ENCODE measurements at regions not wholly inside any gene's neighbourhood (a gene's known extent, or its start where the extent isn't known, plus 50 kb on each side); places are given as distances from the start of the nearest gene placed in this dataset.

DNA sequence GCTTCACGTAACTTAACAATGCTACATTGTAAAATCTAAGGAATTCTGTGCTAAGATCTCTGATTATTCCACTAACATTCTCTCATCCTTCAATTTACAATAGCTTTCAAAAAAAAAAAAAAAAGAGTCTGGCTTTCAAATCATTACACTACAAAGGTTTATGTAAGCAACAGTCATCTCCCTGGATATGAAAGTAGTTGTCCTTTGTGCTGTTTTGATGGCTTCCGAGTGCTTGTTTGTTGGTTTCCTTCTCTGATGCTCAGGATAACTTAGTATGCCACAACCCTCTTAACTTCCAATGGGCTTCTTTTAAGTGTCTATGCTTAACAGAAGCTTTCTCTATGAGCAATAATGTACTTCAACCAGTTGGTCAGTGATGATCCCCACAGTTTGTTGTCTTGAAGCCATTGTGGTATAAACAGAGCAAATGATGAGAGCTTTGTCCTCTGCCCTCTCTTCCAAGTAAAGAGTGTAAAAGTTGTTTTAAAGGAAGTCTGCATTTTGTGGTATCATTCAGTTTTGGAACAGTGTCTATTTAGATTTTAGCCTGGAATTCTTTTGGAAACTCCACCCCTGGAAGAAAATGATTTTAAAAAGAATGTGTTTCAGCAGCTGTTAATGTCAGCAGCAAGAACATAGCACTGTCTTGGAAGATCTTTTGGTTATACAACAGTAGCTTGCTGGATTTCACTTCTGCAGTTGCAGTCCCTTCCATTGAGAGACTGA, 396.1 kb upstream of the RGS6 start:
- no peak overlapping the region for H3K27ac Mint-ChIP-seq (ENCODE audit: low read depth)
- no peak overlapping the region for H3K4me3 Mint-ChIP-seq

GRCh38 chr14:71536927-71537772, 395.1 kb upstream of the RGS6 start:
- H3K36me3 Mint-ChIP-seq (ENCODE audit: insufficient read depth), result no peaks in the 10 kb centered on the region
- H3K4me3 Mint-ChIP-seq, result no peak overlapping the region
- DNase-seq (ENCODE audit: low spot score in 2 of 2) (no peak), ATAC-seq (replicated peaks; ENCODE audit: extremely low read depth, poor library complexity, severe bottlenecking) (no peak)
- peaks cover 18% of the 10 kb centered on the region for H3K4me1 Mint-ChIP-seq
- no peaks in the 10 kb centered on the region for H3K27me3 Mint-ChIP-seq
- H3K9me3 Mint-ChIP-seq, result no peaks in the 10 kb centered on the region
- no peak overlapping the region for H3K27ac Mint-ChIP-seq (ENCODE audit: low read depth)

More for the DNA sequence above, 396.1 kb upstream of the RGS6 start:
- H3K4me1 Mint-ChIP-seq, result peaks cover 15% of the 10 kb centered on the region
- no peaks in the 10 kb centered on the region for H3K27me3 Mint-ChIP-seq
- no peaks in the 10 kb centered on the region for H3K9me3 Mint-ChIP-seq
- ATAC-seq (replicated peaks; ENCODE audit: extremely low read depth, poor library complexity, severe bottlenecking), result no peak
- DNase-seq (ENCODE audit: low spot score in 2 of 2), result no peak
- peaks cover 3% of the 10 kb centered on the region for H3K36me3 Mint-ChIP-seq (ENCODE audit: insufficient read depth)

GRCh38 chr14:71538288-71538687, 393.9 kb upstream of the RGS6 start:
- H3K4me1 Mint-ChIP-seq, result peaks cover 28% of the 10 kb centered on the region

DNA sequence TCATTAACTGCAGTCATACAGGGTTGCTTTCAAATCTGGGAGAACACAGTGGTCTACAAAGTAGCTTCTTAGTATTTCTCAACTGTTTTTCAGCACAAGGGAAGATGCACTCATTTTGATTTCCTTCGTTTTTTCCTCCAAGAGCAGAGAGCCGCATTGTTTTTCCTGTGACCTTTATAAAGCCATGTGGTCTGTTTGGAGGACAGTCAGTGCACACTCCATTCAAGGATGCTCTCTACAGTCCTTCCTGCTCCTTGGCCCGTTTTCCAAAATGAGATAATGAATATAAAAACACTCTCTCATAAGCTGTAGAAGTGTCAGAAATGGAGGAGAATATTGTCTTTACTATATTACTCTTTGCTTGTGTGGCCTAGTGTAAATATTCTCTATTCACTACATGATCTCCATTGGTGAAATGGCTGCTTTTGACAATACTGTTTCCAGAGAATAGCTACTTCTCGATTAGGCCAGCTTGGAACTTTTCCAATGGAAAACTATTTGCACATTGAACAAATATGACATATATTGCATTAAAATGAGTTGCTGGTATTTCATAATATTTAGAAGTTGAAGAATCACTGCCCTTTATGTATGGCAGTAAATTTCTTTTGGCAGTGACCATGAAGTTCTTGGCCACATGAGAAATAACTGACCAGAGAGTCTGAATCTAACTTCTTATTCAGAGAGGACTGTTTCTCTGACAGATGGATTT, 393.1 kb upstream of the RGS6 start:
- no peak for DNase-seq (ENCODE audit: low spot score in 2 of 2)
- no peak overlapping the region for H3K4me3 Mint-ChIP-seq
- no peaks in the 10 kb centered on the region for H3K27me3 Mint-ChIP-seq
- peaks cover 28% of the 10 kb centered on the region for H3K4me1 Mint-ChIP-seq
- no peaks in the 10 kb centered on the region for H3K36me3 Mint-ChIP-seq (ENCODE audit: insufficient read depth)
- H3K9me3 Mint-ChIP-seq, result no peaks in the 10 kb centered on the region
- ATAC-seq (replicated peaks; ENCODE audit: extremely low read depth, poor library complexity, severe bottlenecking), result no peak
- no peak overlapping the region for H3K27ac Mint-ChIP-seq (ENCODE audit: low read depth)

More at GRCh38 chr14:71538288-71538687, 393.9 kb upstream of the RGS6 start:
- no peak overlapping the region for H3K27ac Mint-ChIP-seq (ENCODE audit: low read depth)
- DNase-seq (ENCODE audit: low spot score in 2 of 2) (no peak), ATAC-seq (replicated peaks; ENCODE audit: extremely low read depth, poor library complexity, severe bottlenecking) (no peak)
- no peaks in the 10 kb centered on the region for H3K36me3 Mint-ChIP-seq (ENCODE audit: insufficient read depth)
- H3K27me3 Mint-ChIP-seq, result no peaks in the 10 kb centered on the region
- H3K9me3 Mint-ChIP-seq, result no peaks in the 10 kb centered on the region
- H3K4me3 Mint-ChIP-seq, result no peak overlapping the region

DNA sequence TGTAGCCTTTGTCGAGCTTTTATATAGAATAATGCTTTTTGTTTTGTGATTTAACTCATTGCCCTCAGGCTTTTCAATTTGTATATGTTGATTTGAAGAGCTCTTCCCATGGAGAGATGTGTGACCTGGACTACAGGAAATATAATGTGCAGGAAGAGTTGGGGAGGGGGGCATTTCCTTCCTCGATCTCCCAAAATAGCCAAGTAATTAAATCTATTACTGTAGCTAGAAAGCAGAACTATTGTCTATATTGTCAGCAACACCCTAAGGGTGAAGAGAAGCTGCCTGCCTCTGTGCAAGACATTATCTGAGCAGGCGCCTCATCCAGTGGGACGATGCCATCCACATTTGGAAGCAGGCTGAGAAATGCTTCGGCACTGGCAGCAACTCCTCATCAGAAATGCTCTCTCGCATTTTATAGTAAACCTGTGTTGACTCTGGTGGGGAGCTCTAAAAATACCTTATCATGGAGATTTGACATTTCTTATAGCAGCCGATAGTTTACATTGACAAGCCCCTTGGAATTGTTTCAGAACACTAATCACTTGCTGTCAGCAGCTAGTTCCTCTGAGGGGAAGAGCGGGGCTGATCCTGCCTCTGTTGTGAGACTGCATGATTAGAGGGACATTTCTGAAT, 392.5 kb upstream of the RGS6 start:
- Mint-ChIP-seq H3K4me1 (peaks cover 28% of the 10 kb centered on the region), H3K36me3 (ENCODE audit: insufficient read depth) (no peaks in the 10 kb centered on the region), H3K9me3 (no peaks in the 10 kb centered on the region), H3K27ac (ENCODE audit: low read depth) (no peak overlapping the region), H3K27me3 (no peaks in the 10 kb centered on the region), H3K4me3 (no peak overlapping the region)
- no peak for ATAC-seq (replicated peaks; ENCODE audit: extremely low read depth, poor library complexity, severe bottlenecking)
- DNase-seq (ENCODE audit: low spot score in 2 of 2), result no peak

DNA sequence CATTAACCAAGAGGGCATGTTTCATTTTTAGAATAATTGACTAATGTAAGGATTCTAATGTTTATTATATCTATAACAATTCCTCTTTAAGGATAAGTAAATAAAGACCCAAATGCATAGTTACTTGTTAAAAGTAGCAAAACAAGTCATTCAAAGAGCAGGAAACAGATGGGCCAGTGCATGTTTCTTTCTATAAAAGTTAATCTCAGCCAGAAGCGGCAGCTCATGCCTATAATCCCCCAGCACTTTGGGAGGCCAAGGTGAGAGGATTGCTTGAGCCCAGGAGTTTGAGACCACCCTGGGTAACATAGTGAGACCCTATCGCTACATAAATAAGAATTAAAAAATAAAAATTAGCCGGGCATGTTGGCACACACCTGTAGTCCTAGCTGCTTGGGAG, 391.0 kb upstream of the RGS6 start:
- no peaks in the 10 kb centered on the region for H3K9me3 Mint-ChIP-seq
- peaks cover 28% of the 10 kb centered on the region for H3K4me1 Mint-ChIP-seq
- DNase-seq (ENCODE audit: low spot score in 2 of 2) (no peak), ATAC-seq (replicated peaks; ENCODE audit: extremely low read depth, poor library complexity, severe bottlenecking) (no peak)
- no peaks in the 10 kb centered on the region for H3K36me3 Mint-ChIP-seq (ENCODE audit: insufficient read depth)
- H3K27me3 Mint-ChIP-seq, result no peaks in the 10 kb centered on the region
- peak overlapping the region; percentile 19 for H3K27ac Mint-ChIP-seq (ENCODE audit: low read depth)
- H3K4me3 Mint-ChIP-seq, result no peak overlapping the region

DNA sequence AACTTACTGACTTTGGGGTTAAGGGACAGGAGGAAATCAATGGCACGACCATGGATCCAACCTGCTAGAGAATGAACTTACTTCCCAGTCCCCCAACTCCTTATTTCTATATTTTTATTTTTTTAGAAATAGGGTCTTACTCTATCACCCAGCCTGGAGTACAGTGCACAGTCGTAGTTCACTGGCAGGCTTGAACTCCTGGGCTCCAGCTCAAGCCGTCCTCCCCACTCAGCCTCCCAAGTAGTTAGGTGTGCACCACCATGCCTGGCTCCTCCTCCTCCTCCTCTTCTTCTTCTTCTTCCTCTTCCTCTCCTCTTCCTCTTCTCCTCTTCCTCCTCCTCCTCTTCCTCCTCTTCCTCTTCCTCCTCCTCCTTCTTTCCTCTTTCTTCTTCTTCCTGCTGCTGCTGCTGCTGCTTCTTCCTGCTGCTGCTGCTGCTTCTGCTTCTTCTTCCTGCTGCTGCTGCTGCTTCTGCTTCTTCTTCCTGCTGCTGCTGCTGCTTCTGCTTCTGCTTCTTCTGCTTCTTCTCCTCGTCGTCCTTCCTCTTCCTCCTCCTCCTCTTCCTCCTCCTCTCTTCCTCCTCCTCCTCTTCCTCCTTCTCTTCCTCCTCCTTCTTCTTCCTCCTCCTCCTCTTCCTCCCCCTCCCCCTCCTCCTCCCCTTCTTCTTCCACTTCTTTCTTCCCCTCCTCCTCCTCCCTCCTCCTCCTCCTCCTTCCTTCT, 390.1 kb upstream of the RGS6 start:
- Mint-ChIP-seq H3K4me1 (peaks cover 28% of the 10 kb centered on the region), H3K4me3 (no peak overlapping the region), H3K36me3 (ENCODE audit: insufficient read depth) (no peaks in the 10 kb centered on the region), H3K27ac (ENCODE audit: low read depth) (peak overlapping the region; percentile 85), H3K9me3 (no peaks in the 10 kb centered on the region), H3K27me3 (no peaks in the 10 kb centered on the region)
- no peak for DNase-seq (ENCODE audit: low spot score in 2 of 2)
- no peak for ATAC-seq (replicated peaks; ENCODE audit: extremely low read depth, poor library complexity, severe bottlenecking)

GRCh38 chr14:71549421-71550050, 382.7 kb upstream of the RGS6 start:
- ATAC-seq (replicated peaks; ENCODE audit: extremely low read depth, poor library complexity, severe bottlenecking), result no peak

DNA sequence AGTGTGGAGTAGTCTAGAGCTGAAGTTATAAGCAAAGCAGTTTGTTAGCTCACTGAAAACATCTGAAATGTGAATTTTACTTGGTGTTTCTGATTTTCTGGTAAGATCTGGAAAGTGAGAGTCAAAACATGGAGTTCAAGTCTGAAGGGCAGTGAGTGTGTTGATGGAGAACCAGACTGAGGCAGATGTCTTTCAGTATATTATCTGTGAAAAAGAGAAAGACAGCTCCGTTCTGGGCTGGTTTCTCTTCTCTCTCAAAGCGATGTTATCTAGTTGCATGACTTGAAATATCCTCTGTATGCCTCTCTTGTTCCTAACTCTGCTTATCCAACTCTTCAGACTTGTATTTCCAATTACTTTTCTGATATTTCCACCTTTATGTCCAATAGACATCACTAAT, 381.9 kb upstream of the RGS6 start:
- no peak for DNase-seq (ENCODE audit: low spot score in 2 of 2)
- no peak for ATAC-seq (replicated peaks; ENCODE audit: extremely low read depth, poor library complexity, severe bottlenecking)
- Mint-ChIP-seq H3K9me3 (no peaks in the 10 kb centered on the region), H3K4me3 (no peak overlapping the region), H3K36me3 (ENCODE audit: insufficient read depth) (no peaks in the 10 kb centered on the region), H3K4me1 (peaks cover 16% of the 10 kb centered on the region), H3K27ac (ENCODE audit: low read depth) (no peak overlapping the region), H3K27me3 (no peaks in the 10 kb centered on the region)

More at GRCh38 chr14:71549421-71550050, 382.7 kb upstream of the RGS6 start:
- DNase-seq (ENCODE audit: low spot score in 2 of 2), result no peak
- no peak overlapping the region for H3K4me3 Mint-ChIP-seq
- H3K36me3 Mint-ChIP-seq (ENCODE audit: insufficient read depth), result no peaks in the 10 kb centered on the region
- no peaks in the 10 kb centered on the region for H3K27me3 Mint-ChIP-seq
- no peaks in the 10 kb centered on the region for H3K9me3 Mint-ChIP-seq
- peaks cover 11% of the 10 kb centered on the region for H3K4me1 Mint-ChIP-seq
- H3K27ac Mint-ChIP-seq (ENCODE audit: low read depth), result no peak overlapping the region

GRCh38 chr14:71551291-71551950, 380.8 kb upstream of the RGS6 start:
- Mint-ChIP-seq H3K27me3 (no peaks in the 10 kb centered on the region), H3K27ac (ENCODE audit: low read depth) (peak overlapping the region; percentile 6), H3K4me1 (peaks cover 23% of the 10 kb centered on the region), H3K36me3 (ENCODE audit: insufficient read depth) (no peaks in the 10 kb centered on the region), H3K4me3 (no peak overlapping the region), H3K9me3 (no peaks in the 10 kb centered on the region)
- DNase-seq (ENCODE audit: low spot score in 2 of 2) (no peak), ATAC-seq (replicated peaks; ENCODE audit: extremely low read depth, poor library complexity, severe bottlenecking) (no peak)

- ATAC-seq (replicated peaks; ENCODE audit: extremely low read depth, poor library complexity, severe bottlenecking) (no peak), DNase-seq (ENCODE audit: low spot score in 2 of 2) (no peak)
- Mint-ChIP-seq H3K27me3 (no peaks in the 10 kb centered on the region), H3K9me3 (no peaks in the 10 kb centered on the region), H3K4me3 (no peak overlapping the region), H3K27ac (ENCODE audit: low read depth) (peak overlapping the region; percentile 94), H3K4me1 (peaks cover 34% of the 10 kb centered on the region), H3K36me3 (ENCODE audit: insufficient read depth) (no peaks in the 10 kb centered on the region)
Measured at GRCh38 chr14:71552809-71553208, 379.4 kb upstream of the RGS6 start.
